BE2C (cell line): ENCODE measurements at regions not wholly inside any gene's neighbourhood (a gene's known extent, or its start where the extent isn't known, plus 50 kb on each side); places are given as distances from the start of the nearest gene placed in this dataset.
A peak's percentile ranks its signal among the peaks of the same experiment; 100 is the strongest.

Source experiments
- DNase-seq: peaks from one replicate; pipeline ENCODE4 v3.0.0-alpha.2; 2020
- H3K27me3 ChIP-seq: fragments of 250-450 bp; sonication (Bioruptor Pico); 2 replicates; pipeline ENCODE4 v1.5.1; 2020; ENCODE audit warnings: mild to moderate bottlenecking
- H3K36me3 ChIP-seq: fragments of 250-450 bp; sonication (Bioruptor Pico); 2 replicates; pipeline ENCODE4 v1.5.1; 2020; ENCODE audit warnings: mild to moderate bottlenecking
- H3K4me1 ChIP-seq: fragments of 250-450 bp; sonication (Bioruptor Pico); 2 replicates; pipeline ENCODE4 v1.5.1; 2020
- H3K4me3 ChIP-seq: 2 replicates; pipeline ENCODE4 v1.5.1; 2011; ENCODE audit warnings: low read depth, low read length
- H3K9me3 ChIP-seq: fragments of 250-450 bp; sonication (Bioruptor Pico); 2 replicates; pipeline ENCODE4 v1.5.1; 2020
- CTCF ChIP-seq: IDR thresholded peaks from 2 replicates; pipeline ENCODE4 v1.5.1; 2012; ENCODE audit warnings: mild to moderate bottlenecking, low read depth, low read length

DNA sequence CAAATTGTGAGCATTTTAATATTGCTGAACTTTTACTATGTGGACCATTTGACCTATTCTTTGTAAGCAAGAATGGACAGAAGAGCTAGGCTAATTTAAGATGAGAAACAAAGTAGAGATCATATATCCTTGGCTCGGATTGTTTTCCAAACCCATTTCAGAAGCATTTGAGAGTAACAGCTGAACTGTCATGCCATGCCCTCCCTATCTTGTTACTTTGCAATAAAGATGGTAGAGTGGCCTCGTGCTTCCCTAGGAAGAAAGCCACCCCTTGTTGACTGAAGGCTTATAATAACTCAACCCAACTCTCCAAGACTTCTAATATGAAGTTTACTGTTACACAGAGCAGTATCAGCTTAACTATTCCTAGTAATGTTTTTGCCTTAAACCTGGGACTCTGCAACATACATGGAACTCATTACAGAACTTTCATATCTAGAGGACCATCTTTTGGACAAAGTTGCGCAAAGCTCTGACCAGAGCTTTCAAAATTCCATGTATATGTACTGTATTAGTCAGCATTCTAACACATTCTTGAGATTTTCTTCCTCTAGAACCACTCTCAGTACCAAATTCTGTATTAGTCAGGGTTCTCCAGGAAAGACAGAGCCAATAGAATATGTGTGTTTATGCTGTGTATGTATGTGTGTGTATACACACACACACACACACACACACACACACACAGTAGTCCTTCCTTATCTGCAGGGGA is 68.7 kb downstream of the ADAMTS1 start:
- H3K9me3 ChIP-seq: no peaks in the 10 kb centered on the region
- H3K27me3 ChIP-seq: no peaks in the 10 kb centered on the region
- no peaks in the 10 kb centered on the region for H3K36me3 ChIP-seq
- DNase-seq: no peak
- H3K4me1 ChIP-seq: no peaks in the 10 kb centered on the region; the same call in 1 of the 2 replicates
- no peak for TF ChIP-seq CTCF
- no peak overlapping the region for H3K4me3 ChIP-seq

- no peaks in the 10 kb centered on the region; the same call in 1 of the 2 replicates for H3K4me1 ChIP-seq
- no peaks in the 10 kb centered on the region for H3K27me3 ChIP-seq
- H3K36me3 ChIP-seq: no peaks in the 10 kb centered on the region
- DNase-seq: no peak
- no peak overlapping the region for H3K4me3 ChIP-seq
- no peaks in the 10 kb centered on the region for H3K9me3 ChIP-seq
- no peak for TF ChIP-seq CTCF
These were observed 72.2 kb downstream of the ADAMTS1 start for GRCh38 chr21:26773058-26773457.

GRCh38 chr21:26769613-26770188 is 75.5 kb downstream of the ADAMTS1 start:
- peak; percentile 60 for TF ChIP-seq CTCF
- no peaks in the 10 kb centered on the region for H3K27me3 ChIP-seq
- no peaks in the 10 kb centered on the region for H3K9me3 ChIP-seq
- DNase-seq: peak; percentile 15
- no peaks in the 10 kb centered on the region; the same call in 1 of the 2 replicates for H3K4me1 ChIP-seq
- no peaks in the 10 kb centered on the region for H3K36me3 ChIP-seq
- no peak overlapping the region for H3K4me3 ChIP-seq

GRCh38 chr21:26766826-26767325 is 78.3 kb downstream of the ADAMTS1 start:
- Histone ChIP-seq H3K9me3 (no peaks in the 10 kb centered on the region), H3K27me3 (no peaks in the 10 kb centered on the region), H3K4me3 (no peak overlapping the region), H3K36me3 (no peaks in the 10 kb centered on the region), H3K4me1 (no peaks in the 10 kb centered on the region; the same call in 1 of the 2 replicates)
- no peak for DNase-seq
- no peak for TF ChIP-seq CTCF

- Histone ChIP-seq H3K4me3 (no peak overlapping the region), H3K36me3 (no peaks in the 10 kb centered on the region), H3K27me3 (no peaks in the 10 kb centered on the region), H3K9me3 (no peaks in the 10 kb centered on the region), H3K4me1 (no peaks in the 10 kb centered on the region)
- no peak for DNase-seq
- no peak for TF ChIP-seq CTCF
These were observed 83.9 kb downstream of the ADAMTS1 start for GRCh38 chr21:26761174-26761915.
